HG02588 (cell line): ENCODE measurements at regions not wholly inside any gene's neighbourhood (a gene's known extent, or its start where the extent isn't known, plus 50 kb on each side); places are given as distances from the start of the nearest gene placed in this dataset.
"Not testable (repeated sequence)": the region's sequence is repeated elsewhere in the genome, so short reads cannot be mapped to it uniquely, and the experiment has no call there.

Experiments
- ATAC-seq: cut with Tn5 transposase; IDR thresholded peaks from one replicate; pipeline ENCODE4 v1.9.1; 2021; ENCODE audit warnings: mild to moderate bottlenecking, moderate library complexity; ENCODE audit not compliant: unreplicated experiment

DNA sequence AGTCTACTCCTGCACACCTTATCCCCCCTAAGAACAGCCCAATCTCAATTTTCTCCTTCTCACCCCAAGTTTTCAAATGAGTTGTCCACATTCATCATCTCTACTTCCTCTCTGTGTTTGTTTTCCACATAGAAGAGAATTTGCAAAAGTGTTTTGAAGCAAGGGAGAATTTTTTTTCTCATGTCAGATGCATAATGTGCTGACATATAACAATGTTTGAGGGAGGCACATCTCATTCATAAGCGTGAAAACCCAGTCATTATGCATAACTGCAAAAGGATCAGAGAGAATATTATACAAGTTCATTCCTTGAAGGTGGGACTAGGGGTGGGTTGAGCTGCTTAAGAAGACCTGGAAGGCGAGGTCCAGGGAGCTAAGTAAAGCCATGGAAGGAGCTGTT, 80.8 kb upstream of the SLC1A4 start:
- no peak for ATAC-seq

DNA sequence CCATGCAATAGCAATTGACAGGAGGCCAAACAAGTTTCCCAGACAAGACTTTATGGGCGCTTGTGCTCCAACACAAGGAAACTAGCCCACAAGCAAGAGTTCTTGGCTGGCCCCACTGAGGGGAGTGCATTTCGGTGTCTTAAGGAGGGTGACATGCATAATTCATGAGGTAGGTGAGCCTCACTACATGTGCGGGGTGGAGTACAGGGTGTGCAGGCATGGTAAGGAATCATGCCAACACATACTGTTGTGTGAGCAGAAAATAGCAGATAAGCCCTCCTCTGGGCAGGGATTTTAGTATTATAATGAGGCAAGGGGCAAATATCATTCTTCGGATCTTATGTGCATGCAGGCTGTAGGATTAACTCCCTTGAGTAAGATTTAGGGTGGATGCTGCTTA, 78.7 kb upstream of the SLC1A4 start:
- ATAC-seq, result no peak

DNA sequence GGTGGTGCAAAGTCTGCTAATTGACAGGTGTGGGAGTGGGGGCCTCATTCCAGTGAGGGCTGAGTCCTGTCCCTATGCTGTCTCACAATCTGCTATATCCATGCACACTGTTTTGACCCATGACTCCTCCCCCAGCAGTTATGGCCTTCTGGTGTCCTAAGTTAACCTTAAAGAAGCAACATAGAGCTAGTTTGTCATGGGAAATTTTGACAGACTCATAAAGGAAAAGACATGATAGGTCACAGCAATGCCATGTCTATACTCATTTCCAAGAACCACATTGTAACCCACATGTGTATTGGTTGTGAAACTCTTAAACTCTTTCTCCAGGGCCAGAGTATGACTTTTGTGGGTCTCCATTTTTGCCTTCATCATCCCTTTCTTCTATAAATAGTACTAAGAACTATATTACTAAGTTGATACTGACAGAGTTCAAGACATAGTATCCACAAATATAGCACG, 78.2 kb upstream of the SLC1A4 start:
- no peak for ATAC-seq

DNA sequence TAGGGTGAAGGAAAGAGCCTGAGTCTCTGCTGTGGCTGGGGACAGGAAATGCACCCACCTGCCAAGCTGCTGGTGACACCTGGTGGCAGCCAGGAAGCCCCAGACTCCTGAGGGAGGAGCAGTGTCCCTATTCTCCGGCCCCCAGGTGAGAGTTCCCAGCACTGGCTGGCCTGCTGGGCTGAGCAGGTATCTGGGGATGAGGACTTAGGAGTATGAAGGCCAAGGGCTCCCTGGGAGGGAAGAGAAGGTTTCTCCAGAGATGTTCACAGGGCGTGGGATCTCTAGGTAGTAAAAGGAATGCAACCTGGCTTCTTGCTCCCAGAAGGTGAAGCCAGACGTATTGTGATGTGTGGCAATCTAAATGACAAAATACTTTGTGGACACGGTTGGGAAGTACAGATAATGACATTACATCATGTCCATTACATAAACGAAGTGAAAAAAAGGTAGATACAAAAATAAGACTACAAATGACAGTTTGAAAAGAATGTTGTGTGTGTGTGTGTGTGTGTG, 75.8 kb upstream of the SLC1A4 start:
- no peak for ATAC-seq

DNA sequence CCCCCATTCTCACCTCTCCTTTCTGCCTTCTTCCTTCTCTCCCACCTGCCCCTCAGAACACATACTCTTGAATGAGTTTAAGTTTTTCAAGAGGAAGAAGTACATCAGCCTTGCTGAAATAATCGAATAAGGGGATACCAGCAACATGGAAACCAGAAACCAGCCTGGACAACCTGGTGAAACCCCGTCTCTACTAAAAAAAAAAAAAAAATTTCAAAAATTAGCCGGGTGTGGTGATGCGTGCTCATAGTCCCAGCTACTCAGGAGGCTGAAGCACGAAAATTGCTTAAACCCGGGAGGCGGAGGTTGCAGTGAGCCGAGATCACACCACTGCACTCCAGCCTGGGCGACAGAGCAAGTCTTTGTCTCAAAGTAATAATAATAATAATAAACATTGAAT, 75.0 kb upstream of the SLC1A4 start:
- no peak for ATAC-seq

DNA sequence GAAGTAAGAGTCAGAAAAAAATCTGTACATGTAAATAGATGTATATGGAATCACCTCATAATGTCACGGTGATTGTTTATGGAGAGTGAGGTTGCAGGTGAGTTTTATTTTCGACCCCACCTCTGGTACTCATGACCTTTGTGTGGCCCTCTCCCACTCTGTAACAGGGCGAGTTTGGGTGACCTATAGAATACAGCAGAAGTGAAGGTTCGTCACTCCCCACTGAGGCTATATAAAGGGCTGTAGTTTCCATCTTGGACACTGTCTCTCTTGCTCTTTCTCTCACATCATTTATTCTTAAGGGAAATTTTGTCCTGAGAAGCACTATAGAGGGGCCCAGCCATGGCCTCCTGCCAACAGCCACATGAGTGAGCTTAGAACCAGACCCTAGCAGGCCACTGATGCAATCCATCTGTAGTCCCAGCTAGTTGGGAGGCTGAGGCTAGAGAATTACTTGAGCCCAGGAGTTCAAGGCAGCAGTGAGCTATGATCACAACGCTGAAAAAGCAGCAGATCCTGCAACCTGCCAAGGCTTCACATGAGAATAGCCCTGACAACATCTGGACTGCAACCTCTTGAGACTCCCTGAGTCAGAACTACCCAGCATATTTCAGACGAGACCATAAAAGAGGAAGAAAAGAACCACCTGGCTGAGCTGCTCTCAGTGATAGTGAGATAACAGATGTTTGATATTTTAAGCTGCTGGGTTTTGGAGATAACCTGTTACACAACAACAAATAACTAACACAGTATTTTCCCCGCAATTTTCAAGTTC, 74.3 kb upstream of the SLC1A4 start:
- peak; percentile 57 for ATAC-seq

DNA sequence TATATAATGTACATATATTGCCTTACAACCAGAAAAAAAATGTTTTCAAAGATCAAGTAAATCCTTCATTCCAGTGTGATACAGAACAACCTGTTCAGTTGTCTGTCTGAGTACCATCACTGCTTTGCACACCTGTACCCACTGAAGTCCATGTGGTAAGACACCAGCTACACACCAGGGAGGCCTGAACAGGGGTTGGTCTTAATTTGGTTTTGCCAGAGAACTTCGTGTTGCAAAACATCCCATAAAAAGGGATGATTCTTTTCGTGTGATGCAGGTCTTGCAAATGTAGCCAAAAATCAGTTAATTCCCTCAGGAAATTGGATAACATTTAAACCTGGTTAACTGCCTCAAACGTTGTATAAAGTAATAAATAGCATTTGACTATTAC, 73.7 kb upstream of the SLC1A4 start:
- ATAC-seq, result peak; percentile 7

DNA sequence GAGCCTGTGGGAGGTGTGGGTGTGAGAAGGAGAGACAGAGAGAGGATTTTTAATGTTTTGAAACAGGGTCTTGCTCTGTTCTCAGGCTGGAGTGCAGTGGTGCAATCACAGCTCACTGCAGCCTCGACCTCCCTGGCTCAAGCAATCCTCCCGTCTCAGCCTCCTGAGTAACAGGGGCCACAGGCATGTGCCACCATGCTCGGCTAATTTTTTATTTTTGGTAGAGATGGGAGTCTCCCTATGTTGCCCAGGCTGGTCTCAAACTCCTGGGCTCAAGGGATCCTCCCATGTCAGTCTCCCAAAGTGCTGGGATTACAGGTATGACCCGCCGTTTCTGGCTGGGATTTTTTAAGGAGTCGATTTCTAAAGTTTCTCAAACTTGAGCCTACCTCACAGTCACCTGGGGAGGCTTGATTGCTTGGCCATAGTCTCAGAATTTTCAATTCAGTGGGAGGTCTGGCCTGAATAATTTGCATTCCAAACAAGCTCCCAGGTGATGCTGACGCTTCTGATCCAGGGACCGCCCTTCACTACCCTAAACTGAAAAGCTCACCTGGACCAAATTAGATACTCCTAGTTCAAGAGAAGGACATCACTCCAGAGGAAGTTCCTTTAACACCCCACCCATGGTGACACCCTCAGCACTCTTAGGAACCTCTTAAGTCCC, 70.8 kb upstream of the SLC1A4 start:
- ATAC-seq, result no peak

DNA sequence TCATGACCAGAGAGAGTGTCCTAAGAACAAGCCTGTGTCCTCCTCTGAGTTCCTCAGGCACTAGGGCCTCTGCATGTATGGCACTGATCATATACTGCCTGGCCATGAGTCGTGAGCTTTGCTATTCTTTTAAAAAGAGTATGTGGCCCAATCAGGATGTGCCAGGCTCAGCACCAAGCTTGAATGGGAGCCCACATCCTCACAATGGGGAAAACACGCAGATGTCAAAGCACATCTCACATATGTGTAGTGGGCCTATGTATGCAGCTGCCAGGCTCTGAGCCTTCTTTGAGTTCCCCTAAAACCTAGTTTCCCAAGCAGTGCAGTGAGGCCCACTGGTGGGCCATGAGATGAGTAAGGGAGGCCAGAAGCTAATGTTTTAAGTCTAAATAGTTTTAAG, 69.9 kb upstream of the SLC1A4 start:
- ATAC-seq, result no peak

DNA sequence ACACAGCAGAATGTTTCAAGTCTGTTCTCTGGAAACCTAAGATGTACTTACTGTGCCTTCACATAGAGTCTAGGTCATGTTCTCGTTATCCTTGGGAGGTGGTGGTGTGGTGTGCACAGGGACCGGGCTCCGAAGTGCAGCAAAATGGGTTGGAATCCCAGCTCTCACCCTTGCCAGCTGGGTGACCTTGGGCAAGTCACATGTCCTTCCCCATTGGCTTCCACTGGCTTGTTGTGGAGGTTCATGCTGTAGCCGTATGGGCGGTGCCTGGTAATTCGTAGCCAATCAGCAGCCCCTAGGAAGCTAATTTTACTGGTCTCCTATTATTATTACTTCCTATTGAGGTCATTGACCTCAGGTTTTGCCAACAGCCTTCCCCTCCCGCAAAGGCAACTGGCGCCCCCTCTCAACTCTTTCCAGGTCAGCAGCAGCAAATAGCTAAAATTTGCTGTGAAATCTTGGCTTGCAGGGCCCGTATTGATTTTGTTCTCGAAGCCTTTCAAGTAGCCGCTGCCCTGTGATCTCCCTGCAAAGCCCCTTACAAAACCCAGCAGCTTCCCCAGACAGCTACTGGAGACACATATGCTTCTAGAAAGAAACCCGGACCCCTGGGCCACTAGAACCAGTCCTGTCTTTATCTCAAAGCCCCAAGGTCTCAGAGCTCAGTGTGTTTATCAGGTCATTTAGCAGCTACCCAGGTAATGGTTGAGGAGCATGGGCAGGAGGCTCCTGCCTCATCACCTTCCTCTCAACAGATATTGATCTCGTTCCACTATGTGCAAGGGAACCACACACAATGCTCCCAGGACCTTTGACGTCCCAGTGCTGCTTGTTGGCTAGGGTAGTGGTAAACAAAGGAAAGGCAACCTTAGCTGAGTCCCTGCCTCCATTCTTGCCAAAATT, 66.5 kb upstream of the SLC1A4 start:
- no peak for ATAC-seq

DNA sequence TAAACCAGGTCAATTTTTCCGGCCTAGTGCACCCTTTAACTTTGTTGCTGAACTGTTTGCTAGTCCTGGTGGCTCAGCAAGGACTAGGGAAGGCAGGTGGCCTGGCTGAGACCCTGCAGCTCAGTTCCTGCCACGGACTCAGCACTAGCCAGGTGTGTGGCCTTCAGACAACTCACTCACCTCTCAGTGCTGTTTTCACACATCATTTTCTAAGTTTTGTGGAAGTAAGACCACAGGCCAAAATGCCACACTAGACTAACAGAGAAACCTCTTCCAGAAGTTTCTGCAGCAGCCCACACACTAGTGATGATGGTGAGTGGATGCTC, 65.9 kb upstream of the SLC1A4 start:
- no peak for ATAC-seq

DNA sequence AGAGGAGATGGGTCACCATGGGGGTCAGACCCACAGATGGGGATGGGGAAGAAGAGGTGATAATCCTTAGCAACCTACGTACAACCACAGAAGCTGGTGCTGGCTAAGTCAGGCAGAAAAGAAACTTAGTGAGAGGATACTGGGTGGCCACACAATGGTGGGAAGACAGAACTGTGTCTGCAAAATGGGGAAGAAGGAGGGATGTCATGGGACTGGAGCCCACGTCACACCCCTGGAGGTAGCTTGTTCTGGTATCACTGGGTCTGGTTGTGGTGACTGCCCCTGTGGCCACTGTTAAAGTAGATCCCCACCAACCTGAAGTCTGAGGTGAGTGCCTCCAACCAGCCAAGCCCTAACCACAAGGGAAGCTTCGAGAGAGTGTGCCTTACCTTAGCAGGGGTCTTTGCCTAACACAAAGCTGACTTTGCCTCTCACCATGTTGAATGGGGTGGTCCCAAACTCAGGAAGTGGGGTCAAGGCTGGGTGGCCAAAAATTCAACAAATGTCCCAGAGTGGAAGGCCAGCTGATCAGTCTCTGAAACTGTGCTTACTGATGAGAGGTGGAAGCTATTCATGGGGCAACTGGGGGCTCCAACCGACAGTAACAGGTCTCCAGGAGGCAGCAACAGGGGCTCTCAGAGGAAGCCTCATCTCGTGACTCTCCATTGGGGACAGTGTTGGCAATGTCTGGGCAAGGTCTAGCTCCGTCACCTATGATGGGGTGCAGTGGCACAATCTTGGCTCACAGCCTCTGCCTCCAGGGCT, 64.8 kb upstream of the SLC1A4 start:
- no peak for ATAC-seq

DNA sequence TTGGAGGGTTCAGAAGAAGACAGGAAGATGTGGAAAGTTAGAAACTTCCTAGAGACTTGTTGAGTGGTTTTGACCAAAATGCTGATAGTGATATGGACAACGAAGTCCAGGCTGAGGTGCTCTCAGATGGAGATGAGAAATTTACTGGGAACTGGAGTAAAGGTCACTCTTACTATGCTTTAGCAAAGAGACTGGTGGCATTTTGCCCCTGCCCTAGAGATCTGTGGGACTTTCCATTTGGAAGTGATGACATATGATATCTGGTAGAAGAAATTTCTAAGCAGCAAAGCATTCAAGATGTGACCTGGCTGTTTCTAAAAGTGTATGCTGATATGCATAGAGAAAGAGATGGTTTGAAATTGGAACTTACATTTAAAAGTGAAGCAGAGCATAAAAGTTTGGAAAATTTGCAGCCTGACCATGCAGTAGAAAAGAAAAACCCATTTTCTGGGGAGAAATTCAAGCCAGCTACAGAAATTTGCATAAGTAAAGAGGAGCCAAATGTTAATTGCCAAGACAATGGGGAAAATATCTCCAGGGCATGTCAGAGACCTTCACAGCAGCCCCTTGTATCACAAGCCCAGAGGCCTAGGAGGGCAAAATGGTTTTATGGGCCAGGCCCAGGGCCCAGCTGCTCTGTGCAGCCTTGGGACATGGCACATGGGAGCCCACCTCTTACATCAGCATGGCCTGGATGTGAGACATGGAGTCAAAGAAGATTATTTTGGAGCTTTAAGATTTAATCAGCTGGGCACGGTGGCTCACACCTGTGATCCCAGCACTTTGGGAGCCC, 63.1 kb upstream of the SLC1A4 start:
- ATAC-seq, result not testable (repeated sequence)

DNA sequence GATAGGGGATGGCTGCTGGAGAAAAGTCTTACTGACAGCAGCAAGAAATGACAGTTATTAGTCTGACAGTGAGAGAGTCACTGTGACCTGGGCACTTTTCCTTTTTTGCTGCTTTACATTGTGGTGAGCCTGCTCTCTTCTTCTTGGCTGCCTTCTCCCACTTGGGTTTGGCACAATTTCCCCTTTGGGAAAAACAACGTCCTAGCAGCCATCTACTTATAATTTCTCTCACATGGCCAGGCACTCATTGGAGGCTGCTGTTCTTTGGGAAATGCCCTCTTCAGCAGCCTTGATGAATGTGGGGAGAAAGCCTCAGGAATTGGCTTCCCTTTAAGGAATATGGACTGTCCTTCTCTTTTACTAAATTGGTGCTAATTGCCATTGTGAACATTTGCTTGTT, 60.4 kb upstream of the SLC1A4 start:
- no peak for ATAC-seq

DNA sequence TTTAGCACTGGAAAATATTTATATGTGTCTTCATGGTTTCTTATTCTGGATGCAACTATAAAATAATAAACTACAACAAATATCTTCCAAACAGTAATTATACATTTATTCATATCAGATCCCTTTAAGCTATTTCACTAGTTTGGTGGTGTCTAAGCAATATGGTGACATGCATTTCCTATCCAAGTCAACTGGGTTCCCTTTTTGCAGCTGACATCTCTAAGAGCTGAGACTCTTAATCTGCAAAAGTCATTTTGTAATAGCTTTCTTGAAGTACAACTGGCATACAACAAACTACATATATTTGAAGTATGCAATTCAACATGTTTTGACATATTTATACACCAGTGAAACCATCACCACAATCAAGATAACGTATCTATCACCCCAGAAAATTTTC, 59.9 kb upstream of the SLC1A4 start:
- no peak for ATAC-seq

DNA sequence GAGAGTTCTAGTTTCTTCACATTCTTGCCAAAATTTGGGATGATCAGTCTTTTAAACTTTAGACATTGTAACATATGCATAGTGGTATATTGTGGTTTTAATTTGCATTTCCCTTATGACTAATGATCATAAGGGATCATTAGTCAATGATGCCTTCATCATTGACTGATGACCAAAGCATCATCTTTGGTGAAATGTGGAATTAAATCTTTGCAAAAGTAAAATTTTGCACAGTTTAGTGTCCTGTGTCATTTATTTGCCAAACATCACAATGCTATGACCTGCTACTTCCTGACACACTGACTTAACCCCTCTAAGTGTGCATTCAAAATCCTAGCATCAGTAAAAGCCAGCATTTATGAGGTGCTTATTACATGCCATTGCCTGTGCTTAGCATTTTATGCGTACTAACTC, 58.9 kb upstream of the SLC1A4 start:
- ATAC-seq, result no peak

DNA sequence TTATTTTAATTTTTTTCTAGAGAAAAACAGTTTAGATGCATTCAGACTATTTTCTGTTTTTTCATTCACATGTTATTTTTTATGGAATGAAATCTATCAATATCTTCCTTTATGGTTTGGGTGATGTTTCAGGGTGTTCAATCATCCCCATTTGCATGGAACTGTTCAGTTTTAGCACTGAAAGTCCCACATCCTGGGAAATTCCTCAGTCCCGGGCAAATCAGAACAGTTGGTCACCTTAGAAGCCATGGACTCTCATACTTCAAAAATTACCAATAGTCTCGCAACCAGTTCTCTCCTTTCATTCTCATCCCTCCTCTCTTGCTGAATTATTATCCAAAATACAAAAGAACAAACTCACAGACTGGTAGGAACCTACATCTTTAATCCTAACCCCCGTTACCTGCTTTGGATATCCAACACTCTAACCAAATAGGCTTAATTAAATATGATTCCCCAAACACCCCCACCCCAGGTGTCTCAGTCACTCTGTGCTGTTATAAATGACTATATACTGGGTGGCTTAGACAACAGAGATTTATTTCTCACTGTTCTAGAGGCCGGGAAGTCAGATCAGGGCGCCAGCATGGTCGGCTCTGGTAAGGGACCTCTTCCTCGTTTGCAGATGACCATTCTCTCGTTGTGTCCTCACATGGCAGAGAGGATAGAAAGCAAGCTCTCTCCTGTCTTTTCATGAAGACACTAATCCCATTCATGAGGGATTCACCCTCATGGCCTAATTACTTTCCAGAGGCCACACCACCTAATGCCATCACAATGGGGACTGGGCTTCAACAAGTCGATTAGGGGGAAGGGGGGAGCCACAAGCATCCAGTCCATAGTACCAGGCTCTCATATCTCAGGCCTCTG, 57.7 kb upstream of the SLC1A4 start:
- ATAC-seq, result no peak

DNA sequence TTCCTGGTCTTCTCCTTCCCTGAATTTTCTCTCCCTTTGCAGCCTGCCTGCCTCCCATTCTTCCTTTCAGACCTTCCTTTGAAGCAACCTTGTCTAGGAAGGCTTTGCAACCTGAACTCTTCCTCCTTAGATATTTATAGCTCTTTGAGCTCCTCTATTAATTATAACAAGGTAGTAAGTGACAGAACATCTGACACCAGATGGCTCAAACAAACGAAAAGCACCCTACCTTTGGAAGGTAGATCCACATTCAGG, 57.2 kb upstream of the SLC1A4 start:
- no peak for ATAC-seq
